HG02610 (cell line): ENCODE measurements at regions not wholly inside any gene's neighbourhood (a gene's known extent, or its start where the extent isn't known, plus 50 kb on each side); places are given as distances from the start of the nearest gene placed in this dataset.
"Not testable (repeated sequence)": the region's sequence is repeated elsewhere in the genome, so short reads cannot be mapped to it uniquely, and the experiment has no call there.

Experiments
- ATAC-seq: cut with Tn5 transposase; IDR thresholded peaks from one replicate; pipeline ENCODE4 v1.9.1; 2021; ENCODE audit warnings: mild to moderate bottlenecking, moderate library complexity; ENCODE audit not compliant: unreplicated experiment

DNA sequence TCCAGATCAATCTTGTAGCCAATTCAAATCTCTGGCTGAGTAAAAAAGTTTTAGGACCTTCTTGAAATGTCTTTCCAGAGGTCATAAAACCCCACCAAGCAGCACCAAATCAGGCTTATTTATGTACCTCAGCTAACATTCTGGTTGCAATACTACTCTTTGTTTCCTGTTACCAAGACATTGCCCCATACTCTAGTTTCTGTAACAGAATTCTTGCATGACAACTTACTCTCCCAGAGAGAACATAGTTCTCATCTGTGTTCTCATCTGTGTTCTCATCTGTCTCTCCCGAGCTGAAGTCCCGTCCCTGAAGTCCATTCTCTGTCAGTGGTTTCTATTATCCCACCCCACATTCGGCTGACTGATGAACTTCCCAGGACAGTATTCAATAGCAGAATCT, 1285.1 kb downstream of the XPNPEP1 start:
- ATAC-seq: no peak

GRCh38 chr10:108633046-108633445, 1290.3 kb downstream of the XPNPEP1 start:
- ATAC-seq: no peak

GRCh38 chr10:108632144-108632543, 1291.2 kb downstream of the XPNPEP1 start:
- no peak for ATAC-seq

- peak; percentile 90 for ATAC-seq
Measured at GRCh38 chr10:108631332-108631731, 1292.0 kb downstream of the XPNPEP1 start.

GRCh38 chr10:108629834-108630233, 1293.5 kb downstream of the XPNPEP1 start:
- no peak for ATAC-seq

- ATAC-seq: no peak
Measured at GRCh38 chr10:108624052-108624451, 1299.3 kb downstream of the XPNPEP1 start.

GRCh38 chr10:108620821-108621534, 1302.3 kb downstream of the XPNPEP1 start:
- no peak for ATAC-seq

DNA sequence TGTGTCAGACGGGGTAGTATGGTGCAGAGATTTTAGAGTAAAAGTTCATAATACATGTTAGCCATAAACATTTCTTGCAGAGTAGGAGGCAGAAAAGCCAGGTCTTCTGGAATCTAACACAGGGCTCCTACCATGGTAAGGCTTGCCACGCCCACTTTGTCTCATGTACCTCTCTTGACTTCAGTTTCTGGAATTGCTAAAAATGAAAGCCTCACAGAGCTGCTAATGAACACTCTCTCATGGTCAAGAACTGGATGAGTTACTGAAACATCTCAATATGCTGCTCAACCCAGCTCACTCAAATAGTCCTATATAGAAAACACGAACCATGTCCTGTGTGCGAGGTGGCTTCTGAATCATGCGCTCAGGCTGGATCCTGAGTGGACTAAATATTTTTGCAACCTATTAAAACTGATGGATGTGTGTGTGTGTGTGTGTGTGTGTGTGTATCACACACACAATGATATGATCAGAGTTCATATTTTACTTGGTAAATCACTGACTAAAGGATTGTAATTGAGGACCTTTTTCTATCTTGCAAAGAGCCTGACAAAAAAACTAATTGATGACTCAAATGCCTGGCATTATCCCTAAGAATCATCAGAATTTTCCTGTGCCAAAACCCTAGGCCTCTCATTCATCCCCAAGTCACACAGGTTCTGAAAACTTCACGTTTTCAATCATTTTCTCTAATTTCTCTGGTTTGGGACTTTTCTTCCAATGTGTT, 1306.6 kb downstream of the XPNPEP1 start:
- peak; percentile 74 for ATAC-seq

DNA sequence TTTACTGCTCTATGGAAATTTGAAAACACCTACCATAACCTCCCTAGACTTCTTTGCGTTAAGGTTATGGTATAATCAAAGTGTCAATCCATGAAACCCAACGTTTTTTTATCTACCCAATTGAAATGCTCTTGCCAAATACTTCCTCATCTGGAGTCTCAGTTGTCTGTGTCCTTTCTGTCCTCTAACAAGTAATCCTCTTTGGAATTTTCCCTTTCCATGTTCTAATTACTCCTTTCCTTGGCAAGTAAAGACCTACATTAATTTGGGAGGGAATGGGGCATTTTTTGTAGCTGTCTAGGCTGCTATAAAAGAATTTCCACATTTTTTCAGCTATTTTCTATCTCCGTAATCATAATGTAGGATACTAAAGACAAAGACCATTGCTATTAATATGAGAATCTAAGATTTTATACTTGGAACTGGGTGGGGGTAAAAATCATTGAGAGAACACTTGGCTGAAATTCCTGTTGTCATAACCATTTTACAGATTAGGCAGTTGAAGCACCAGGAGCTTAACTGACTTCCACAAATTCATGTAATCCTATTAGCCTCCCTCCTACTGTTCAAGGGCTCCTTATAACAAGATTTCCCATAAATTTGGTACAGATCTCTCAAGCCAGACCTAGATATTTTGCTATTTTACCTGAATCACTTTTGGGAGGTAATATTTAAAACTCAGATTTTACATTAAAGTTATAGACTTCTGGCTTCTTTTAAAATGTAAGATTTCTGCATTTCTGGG, 1307.6 kb downstream of the XPNPEP1 start:
- no peak for ATAC-seq

GRCh38 chr10:108612485-108612884, 1310.8 kb downstream of the XPNPEP1 start:
- no peak for ATAC-seq

- no peak for ATAC-seq
Measured at GRCh38 chr10:108608860-108609259, 1314.5 kb downstream of the XPNPEP1 start.

- ATAC-seq: no peak
Measured at GRCh38 chr10:108601851-108602250, 1321.5 kb downstream of the XPNPEP1 start.

- ATAC-seq: not testable (repeated sequence)
Measured at GRCh38 chr10:108600511-108600910, 1322.8 kb downstream of the XPNPEP1 start.

DNA sequence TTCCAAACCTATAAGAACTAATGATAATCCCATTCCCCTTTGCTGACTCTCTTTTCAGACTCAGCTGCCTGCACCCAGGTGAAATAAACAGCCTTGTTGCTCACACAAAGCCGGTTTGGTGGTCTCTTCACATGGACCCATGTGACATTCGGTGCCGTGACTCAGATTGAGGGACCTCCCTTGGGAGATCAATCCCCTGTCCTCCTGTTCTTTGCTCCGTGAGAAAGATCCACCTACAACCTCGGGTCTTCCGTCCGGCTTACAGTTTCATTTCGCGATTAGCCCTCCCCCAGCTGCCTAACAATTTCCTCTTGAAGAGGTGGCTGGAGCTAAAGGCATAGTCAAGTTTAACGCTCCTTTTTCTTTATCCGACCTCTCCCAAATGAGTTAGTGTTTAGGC, 1324.0 kb downstream of the XPNPEP1 start:
- peak; percentile 56 for ATAC-seq

- ATAC-seq: no peak
Measured at GRCh38 chr10:108598831-108599230, 1324.5 kb downstream of the XPNPEP1 start.

- no peak for ATAC-seq
Measured at GRCh38 chr10:108598320-108598695, 1325.0 kb downstream of the XPNPEP1 start.

GRCh38 chr10:108597657-108598319, 1325.5 kb downstream of the XPNPEP1 start:
- no peak for ATAC-seq

GRCh38 chr10:108597031-108597430, 1326.3 kb downstream of the XPNPEP1 start:
- ATAC-seq: no peak

- ATAC-seq: no peak
Measured at GRCh38 chr10:108592956-108593355, 1330.4 kb downstream of the XPNPEP1 start.

GRCh38 chr10:108591417-108591816, 1331.9 kb downstream of the XPNPEP1 start:
- ATAC-seq: no peak

- no peak for ATAC-seq
Measured at GRCh38 chr10:108586424-108586823, 1336.9 kb downstream of the XPNPEP1 start.
